ENCODE measurements at regions not wholly inside any gene's neighbourhood (a gene's known extent, or its start where the extent isn't known, plus 50 kb on each side); places are given as distances from the start of the nearest gene placed in this dataset.
A peak's percentile ranks its signal among the peaks of the same experiment; 100 is the strongest.

DNA sequence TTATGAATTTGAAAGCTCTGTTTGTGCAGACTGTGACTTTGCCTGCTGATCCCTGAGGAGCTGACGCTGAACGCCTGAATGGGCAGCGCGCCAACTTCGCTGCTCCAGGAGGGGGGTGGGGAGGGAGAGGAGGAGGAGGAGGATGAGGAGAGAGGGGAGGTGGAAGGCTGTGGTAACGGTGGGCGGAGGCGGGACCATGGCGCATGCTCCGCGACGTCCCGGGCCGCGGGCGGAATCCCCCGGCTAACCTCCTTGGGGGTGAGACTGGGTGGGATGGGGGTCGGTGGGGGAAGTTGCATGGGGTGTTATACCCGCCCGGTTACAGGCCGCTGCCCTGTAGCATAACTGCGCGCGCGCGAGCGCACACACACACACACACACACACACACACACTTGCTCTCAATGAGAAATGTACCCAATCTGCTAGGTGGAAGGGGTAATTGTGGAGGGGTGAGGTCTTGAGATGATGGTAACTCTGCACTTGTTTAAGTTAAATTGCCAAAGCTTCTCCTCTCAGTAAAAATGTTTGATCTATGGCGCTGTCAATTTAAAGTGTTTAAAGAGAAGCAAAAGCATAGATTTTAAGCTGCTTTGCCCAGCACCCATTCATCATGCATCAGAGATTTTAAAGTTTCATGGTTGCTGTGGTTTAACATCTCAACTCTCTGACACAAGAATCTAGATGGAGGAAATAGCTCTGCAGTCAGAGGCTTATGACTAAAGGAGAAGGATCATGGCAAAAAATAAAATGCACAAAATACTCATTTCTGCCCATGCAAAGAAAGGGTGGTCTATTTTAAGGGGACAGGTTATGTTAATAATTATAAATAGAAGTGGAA lies 76.6 kb upstream of the TBCA start:
- POLR2A ChIA-PET, result interaction anchor here (0.5 to 1.2 kb wide), 3 partner anchors 11 to 231 kb away, joined by 3 read pairs; no protein-coding TSS in a partner anchor

GRCh38 chr5:77852068-77852513 lies 76.0 kb upstream of the TBCA start:
- Histone ChIP-seq H3K4me2 (ENCODE audit: low read length) (peak overlapping the region; percentile 32; the same call in 1 of the 2 replicates), H3K4me1 (ENCODE audit: insufficient read depth, low read length, poor library complexity, severe bottlenecking) (no peaks in the 10 kb centered on the region), H3K9me3 (ENCODE audit: low read length) (no peaks in the 10 kb centered on the region), H3K36me3 (ENCODE audit: insufficient read depth, low read length) (no peaks in the 10 kb centered on the region), H3K27ac (ENCODE audit: low read depth, low read length, poor library complexity, severe bottlenecking) (no peak overlapping the region), H4K20me1 (ENCODE audit: insufficient read depth, low read length) (no peaks in the 10 kb centered on the region), H3K9me2 (ENCODE audit: insufficient read depth, low read length) (no peaks in the 10 kb centered on the region), H3K4me3 (ENCODE audit: low read depth, low read length, poor library complexity, severe bottlenecking) (no peak overlapping the region), H2AFZ (ENCODE audit: low read length) (no peak overlapping the region), H3K79me2 (ENCODE audit: insufficient read depth, low read depth, low read length) (no peaks in the 10 kb centered on the region)
- intact Hi-C loops (cut with micrococcal nuclease; ENCODE audit: unreplicated experiment), result no loop called here
- CTCF ChIA-PET (ENCODE audit: unreplicated experiment), result no interaction called here
- POLR2A ChIA-PET, result no interaction called here
- DNase-seq (ENCODE audit: low spot score), result no peak
- no TSS peak for BruUV-seq (replicated peaks)
- TF ChIP-seq EZH2phosphoT487 (IDR thresholded peaks at IDR 0.05; ENCODE audit: borderline replicate concordance, low read depth, low read length), result no peak
- TF ChIP-seq, protein P1, sequence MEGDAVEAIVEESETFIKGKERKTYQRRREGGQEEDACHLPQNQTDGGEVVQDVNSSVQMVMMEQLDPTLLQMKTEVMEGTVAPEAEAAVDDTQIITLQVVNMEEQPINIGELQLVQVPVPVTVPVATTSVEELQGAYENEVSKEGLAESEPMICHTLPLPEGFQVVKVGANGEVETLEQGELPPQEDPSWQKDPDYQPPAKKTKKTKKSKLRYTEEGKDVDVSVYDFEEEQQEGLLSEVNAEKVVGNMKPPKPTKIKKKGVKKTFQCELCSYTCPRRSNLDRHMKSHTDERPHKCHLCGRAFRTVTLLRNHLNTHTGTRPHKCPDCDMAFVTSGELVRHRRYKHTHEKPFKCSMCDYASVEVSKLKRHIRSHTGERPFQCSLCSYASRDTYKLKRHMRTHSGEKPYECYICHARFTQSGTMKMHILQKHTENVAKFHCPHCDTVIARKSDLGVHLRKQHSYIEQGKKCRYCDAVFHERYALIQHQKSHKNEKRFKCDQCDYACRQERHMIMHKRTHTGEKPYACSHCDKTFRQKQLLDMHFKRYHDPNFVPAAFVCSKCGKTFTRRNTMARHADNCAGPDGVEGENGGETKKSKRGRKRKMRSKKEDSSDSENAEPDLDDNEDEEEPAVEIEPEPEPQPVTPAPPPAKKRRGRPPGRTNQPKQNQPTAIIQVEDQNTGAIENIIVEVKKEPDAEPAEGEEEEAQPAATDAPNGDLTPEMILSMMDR (conservative IDR thresholded peaks at IDR 0.05; ENCODE audit: low read length), result no peak

More for the DNA sequence above, 76.6 kb upstream of the TBCA start:
- Histone ChIP-seq H3K9me2 (ENCODE audit: insufficient read depth, low read length) (no peaks in the 10 kb centered on the region), H3K27ac (ENCODE audit: low read depth, low read length, poor library complexity, severe bottlenecking) (no peak overlapping the region), H3K9me3 (ENCODE audit: low read length) (no peaks in the 10 kb centered on the region), H4K20me1 (ENCODE audit: insufficient read depth, low read length) (no peaks in the 10 kb centered on the region), H3K36me3 (ENCODE audit: insufficient read depth, low read length) (no peaks in the 10 kb centered on the region), H3K4me1 (ENCODE audit: insufficient read depth, low read length, poor library complexity, severe bottlenecking) (no peaks in the 10 kb centered on the region), H3K4me3 (ENCODE audit: low read depth, low read length, poor library complexity, severe bottlenecking) (no peak overlapping the region), H2AFZ (ENCODE audit: low read length) (no peak overlapping the region), H3K79me2 (ENCODE audit: insufficient read depth, low read depth, low read length) (no peaks in the 10 kb centered on the region), H3K4me2 (ENCODE audit: low read length) (peak overlapping the region; percentile 32; the same call in 1 of the 2 replicates)
- no peak for DNase-seq (ENCODE audit: low spot score)
- intact Hi-C loops (cut with micrococcal nuclease; ENCODE audit: unreplicated experiment), result no loop called here
- CTCF ChIA-PET (ENCODE audit: unreplicated experiment), result no interaction called here
- no TSS peak for BruUV-seq (replicated peaks)
- TF ChIP-seq, protein P1 (conservative IDR thresholded peaks at IDR 0.05; ENCODE audit: low read length), result no peak
- TF ChIP-seq EZH2phosphoT487 (IDR thresholded peaks at IDR 0.05; ENCODE audit: borderline replicate concordance, low read depth, low read length), result no peak

All from OCI-LY7 (cell line).